ENCODE measurements at regions not wholly inside any gene's neighbourhood (a gene's known extent, or its start where the extent isn't known, plus 50 kb on each side); places are given as distances from the start of the nearest gene placed in this dataset.

GRCh38 chr15:92781925-92782453, 118.1 kb upstream of the CHD2 start (continued):
- no peak for TF ChIP-seq BCL11A (IDR thresholded peaks at IDR 0.05; ENCODE audit: low read depth in 2 of 2, low read length in 2 of 2)
- no peak for TF ChIP-seq RFX5 (IDR thresholded peaks at IDR 0.05; ENCODE audit: borderline replicate concordance, low read depth, low read length)
- TF ChIP-seq TCF12 (IDR thresholded peaks at IDR 0.05; ENCODE audit: low read depth, low read length): no peak
- no peak for TF ChIP-seq TAF7 (optimal IDR thresholded peaks at IDR 0.05; ENCODE audit: borderline replicate concordance, low read depth, low read length)
- no peak for TF ChIP-seq ASH2L (IDR thresholded peaks at IDR 0.05; ENCODE audit: low read length)
- TF ChIP-seq NRF1 (IDR thresholded peaks at IDR 0.05; ENCODE audit: low read depth, low read length): no peak
